Activated naive CD8-positive, alpha-beta T cell (primary cell): ENCODE measurements at regions not wholly inside any gene's neighbourhood (a gene's known extent, or its start where the extent isn't known, plus 50 kb on each side); places are given as distances from the start of the nearest gene placed in this dataset.

Experiments used
- H3K27ac Mint-ChIP-seq: one replicate; pipeline ENCODE4 v1.8.0; 2021; ENCODE audit warnings: mixed read lengths
- H3K27me3 Mint-ChIP-seq: one replicate; pipeline ENCODE4 v1.8.0; 2021; ENCODE audit warnings: mixed read lengths
- H3K36me3 Mint-ChIP-seq: one replicate; pipeline ENCODE4 v1.8.0; 2021; ENCODE audit warnings: mixed read lengths
- H3K4me1 Mint-ChIP-seq: one replicate; pipeline ENCODE4 v1.8.0; 2021; ENCODE audit warnings: low read depth, mixed read lengths
- H3K4me3 Mint-ChIP-seq: one replicate; pipeline ENCODE4 v1.8.0; 2021; ENCODE audit warnings: mild to moderate bottlenecking, mixed read lengths
- H3K9me3 Mint-ChIP-seq: one replicate; pipeline ENCODE4 v1.8.0; 2021; ENCODE audit warnings: low read depth, mixed read lengths

- H3K9me3 Mint-ChIP-seq = no peaks in the 10 kb centered on the region
- no peak overlapping the region for H3K27ac Mint-ChIP-seq
- H3K4me1 Mint-ChIP-seq = peaks cover 12% of the 10 kb centered on the region
- H3K4me3 Mint-ChIP-seq = no peak overlapping the region
- peaks cover 1% of the 10 kb centered on the region for H3K27me3 Mint-ChIP-seq
- peaks cover 2% of the 10 kb centered on the region for H3K36me3 Mint-ChIP-seq
Observed at GRCh38 chr7:142556740-142557139, 192.5 kb upstream of the PRSS1 start.

- Mint-ChIP-seq H3K4me1 (peaks cover 12% of the 10 kb centered on the region), H3K4me3 (peak overlapping the region; percentile 17), H3K27ac (no peak overlapping the region), H3K27me3 (peaks cover 1% of the 10 kb centered on the region), H3K9me3 (no peaks in the 10 kb centered on the region), H3K36me3 (peaks cover 2% of the 10 kb centered on the region)
Observed at GRCh38 chr7:142554560-142555532, 194.4 kb upstream of the PRSS1 start.

DNA sequence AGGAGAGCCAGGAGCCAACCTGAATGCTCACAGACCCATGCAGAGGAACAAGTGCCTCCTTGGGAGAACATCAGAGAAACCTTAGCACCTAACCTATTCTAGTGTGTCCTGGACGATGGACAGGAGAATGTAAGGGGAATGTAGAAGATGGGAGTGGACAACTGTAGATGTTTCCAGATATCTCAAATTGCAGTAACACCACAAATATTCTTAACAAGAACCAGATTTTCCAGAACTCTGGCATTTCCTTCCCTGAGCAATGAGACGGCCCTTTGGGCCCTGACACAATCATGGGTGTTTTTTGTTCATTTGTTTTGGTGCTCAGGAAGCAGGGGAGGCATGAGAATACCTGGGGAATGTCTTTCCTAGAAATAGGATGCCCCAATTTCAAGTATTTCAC, 196.1 kb upstream of the PRSS1 start:
- Mint-ChIP-seq H3K36me3 (peaks cover 2% of the 10 kb centered on the region), H3K4me1 (peaks cover 11% of the 10 kb centered on the region), H3K4me3 (no peak overlapping the region), H3K27ac (no peak overlapping the region), H3K9me3 (no peaks in the 10 kb centered on the region), H3K27me3 (peaks cover 1% of the 10 kb centered on the region)

DNA sequence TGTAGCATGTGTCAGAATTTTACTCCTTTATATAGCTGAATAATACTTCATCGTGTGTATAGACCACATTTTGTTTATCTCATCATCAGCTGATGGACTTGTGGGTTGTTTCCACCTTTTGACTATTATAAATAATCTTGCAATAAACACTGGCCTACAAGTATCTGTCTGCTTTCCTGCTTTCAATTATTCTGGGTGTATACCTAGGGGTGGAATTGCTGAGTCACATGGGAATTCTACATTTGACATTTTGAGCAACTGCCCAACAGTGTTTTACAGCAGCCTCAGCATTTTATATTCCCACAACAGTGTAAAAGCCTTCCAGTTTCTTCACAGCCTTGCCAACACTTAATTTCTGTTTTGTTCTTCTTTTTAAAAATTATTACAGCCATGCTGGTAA, 200.3 kb upstream of the PRSS1 start:
- H3K4me3 Mint-ChIP-seq = no peak overlapping the region
- H3K27me3 Mint-ChIP-seq = no peaks in the 10 kb centered on the region
- H3K9me3 Mint-ChIP-seq = no peaks in the 10 kb centered on the region

GRCh38 chr7:142546452-142546851, 202.8 kb upstream of the PRSS1 start:
- H3K27me3 Mint-ChIP-seq = no peaks in the 10 kb centered on the region
- H3K9me3 Mint-ChIP-seq = no peaks in the 10 kb centered on the region

More for the DNA sequence above, 200.3 kb upstream of the PRSS1 start:
- Mint-ChIP-seq H3K36me3 (no peaks in the 10 kb centered on the region), H3K4me1 (no peaks in the 10 kb centered on the region), H3K27ac (no peak overlapping the region)

GRCh38 chr7:142542942-142543341, 206.3 kb upstream of the PRSS1 start:
- Mint-ChIP-seq H3K27me3 (no peaks in the 10 kb centered on the region), H3K4me3 (no peak overlapping the region), H3K9me3 (no peaks in the 10 kb centered on the region), H3K27ac (no peak overlapping the region), H3K36me3 (no peaks in the 10 kb centered on the region), H3K4me1 (peaks cover 19% of the 10 kb centered on the region)

More at GRCh38 chr7:142546452-142546851, 202.8 kb upstream of the PRSS1 start:
- Mint-ChIP-seq H3K36me3 (no peaks in the 10 kb centered on the region), H3K4me1 (no peaks in the 10 kb centered on the region), H3K27ac (no peak overlapping the region), H3K4me3 (no peak overlapping the region)

GRCh38 chr7:142542105-142542504, 207.2 kb upstream of the PRSS1 start:
- H3K27me3 Mint-ChIP-seq = no peaks in the 10 kb centered on the region
- peak overlapping the region; percentile 29 for H3K27ac Mint-ChIP-seq
- peaks cover 19% of the 10 kb centered on the region for H3K4me1 Mint-ChIP-seq
- no peak overlapping the region for H3K4me3 Mint-ChIP-seq
- no peaks in the 10 kb centered on the region for H3K9me3 Mint-ChIP-seq
- no peaks in the 10 kb centered on the region for H3K36me3 Mint-ChIP-seq

DNA sequence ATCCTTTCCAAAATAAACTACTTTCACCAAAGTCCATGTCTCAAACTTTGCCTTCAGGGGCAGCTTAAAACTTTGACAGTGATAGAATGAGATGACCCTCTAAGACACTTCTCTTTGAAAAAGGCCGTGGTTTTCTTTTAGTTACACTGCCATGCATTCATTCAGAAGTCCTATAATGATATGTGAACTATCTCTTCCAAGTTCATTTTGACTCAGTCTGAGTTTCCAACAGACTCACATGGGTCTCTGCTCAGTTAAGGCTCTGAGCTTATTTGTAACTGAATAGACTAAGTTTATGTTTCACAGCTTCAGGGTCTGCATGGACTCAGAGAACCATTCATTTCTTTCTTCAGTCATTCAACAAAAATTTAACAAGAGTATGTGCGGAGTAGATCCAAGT, 208.9 kb upstream of the PRSS1 start:
- Mint-ChIP-seq H3K4me3 (peak overlapping the region; percentile 63), H3K36me3 (no peaks in the 10 kb centered on the region), H3K27ac (peak overlapping the region; percentile 81), H3K9me3 (no peaks in the 10 kb centered on the region), H3K4me1 (peaks cover 25% of the 10 kb centered on the region), H3K27me3 (no peaks in the 10 kb centered on the region)

GRCh38 chr7:142539901-142540300, 209.4 kb upstream of the PRSS1 start:
- Mint-ChIP-seq H3K27me3 (no peaks in the 10 kb centered on the region), H3K4me1 (peaks cover 30% of the 10 kb centered on the region), H3K4me3 (peak overlapping the region; percentile 63), H3K36me3 (no peaks in the 10 kb centered on the region), H3K27ac (peak overlapping the region; percentile 81), H3K9me3 (no peaks in the 10 kb centered on the region)

GRCh38 chr7:142537760-142538159, 211.5 kb upstream of the PRSS1 start:
- H3K9me3 Mint-ChIP-seq = no peaks in the 10 kb centered on the region
- H3K36me3 Mint-ChIP-seq = no peaks in the 10 kb centered on the region
- no peaks in the 10 kb centered on the region for H3K27me3 Mint-ChIP-seq
- peak overlapping the region; percentile 22 for H3K27ac Mint-ChIP-seq
- no peak overlapping the region for H3K4me3 Mint-ChIP-seq
- peaks cover 31% of the 10 kb centered on the region for H3K4me1 Mint-ChIP-seq

GRCh38 chr7:142535123-142535779, 214.0 kb upstream of the PRSS1 start:
- H3K27me3 Mint-ChIP-seq = no peaks in the 10 kb centered on the region
- H3K9me3 Mint-ChIP-seq = no peaks in the 10 kb centered on the region
- peaks cover 28% of the 10 kb centered on the region for H3K4me1 Mint-ChIP-seq
- H3K4me3 Mint-ChIP-seq = peak overlapping the region; percentile 75
- H3K27ac Mint-ChIP-seq = peak overlapping the region; percentile 88
- no peaks in the 10 kb centered on the region for H3K36me3 Mint-ChIP-seq

- no peaks in the 10 kb centered on the region for H3K9me3 Mint-ChIP-seq
- H3K27ac Mint-ChIP-seq = peak overlapping the region; percentile 88
- peaks cover 23% of the 10 kb centered on the region for H3K4me1 Mint-ChIP-seq
- no peaks in the 10 kb centered on the region for H3K27me3 Mint-ChIP-seq
- H3K4me3 Mint-ChIP-seq = no peak overlapping the region
- H3K36me3 Mint-ChIP-seq = no peaks in the 10 kb centered on the region
Observed at GRCh38 chr7:142534726-142535122, 214.5 kb upstream of the PRSS1 start.

GRCh38 chr7:142533920-142534319, 215.4 kb upstream of the PRSS1 start:
- H3K4me1 Mint-ChIP-seq = peaks cover 15% of the 10 kb centered on the region
- H3K27ac Mint-ChIP-seq = no peak overlapping the region

DNA sequence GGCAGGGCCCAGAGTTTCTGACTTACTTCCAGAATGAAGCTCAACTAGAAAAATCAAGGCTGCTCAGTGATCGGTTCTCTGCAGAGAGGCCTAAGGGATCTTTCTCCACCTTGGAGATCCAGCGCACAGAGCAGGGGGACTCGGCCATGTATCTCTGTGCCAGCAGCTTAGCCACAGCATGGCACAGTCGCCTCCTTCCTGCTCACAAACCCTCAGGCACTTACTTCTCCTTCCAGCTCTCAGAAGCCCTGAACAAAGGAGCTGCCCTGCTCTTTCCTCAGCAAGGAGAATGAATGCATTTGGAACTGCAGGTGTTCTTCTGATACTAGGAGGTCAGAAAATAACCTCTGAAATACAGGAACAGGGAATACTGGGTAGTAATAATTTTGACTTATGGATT, 219.7 kb upstream of the PRSS1 start:
- H3K9me3 Mint-ChIP-seq = no peaks in the 10 kb centered on the region
- H3K4me1 Mint-ChIP-seq = no peaks in the 10 kb centered on the region
- H3K27ac Mint-ChIP-seq = no peak overlapping the region
- no peaks in the 10 kb centered on the region for H3K27me3 Mint-ChIP-seq
- H3K36me3 Mint-ChIP-seq = no peaks in the 10 kb centered on the region
- peak overlapping the region; percentile 58 for H3K4me3 Mint-ChIP-seq

More at GRCh38 chr7:142533920-142534319, 215.4 kb upstream of the PRSS1 start:
- Mint-ChIP-seq H3K4me3 (no peak overlapping the region), H3K36me3 (no peaks in the 10 kb centered on the region), H3K27me3 (no peaks in the 10 kb centered on the region), H3K9me3 (no peaks in the 10 kb centered on the region)
